K562 (cell line): ENCODE measurements at regions not wholly inside any gene's neighbourhood (a gene's known extent, or its start where the extent isn't known, plus 50 kb on each side); places are given as distances from the start of the nearest gene placed in this dataset.

Experiments used
- CEBPG ChIP-seq, 3 experiments: fragments of 200-800 bp in 1 of 3; sonication (Bioruptor generic) in 1 of 3; sonication (generic) in 1 of 3; formaldehyde crosslinking in 1 of 3; IDR thresholded peaks in 2 of 3; conservative IDR thresholded peaks in 1 of 3; 2 replicates each; pipeline versions ENCODE4 v1.6.1 to v1.8.0; 2016 to 2022; ENCODE audit warnings: missing compliant biosample characterization in 2 of 3, missing genetic modification characterization in 2 of 3, mild to moderate bottlenecking in 1 of 3, missing genetic modification reagents in 1 of 3
- HNRNPLL ChIP-seq: fragments of 200-400 bp; formaldehyde crosslinking; IDR thresholded peaks from 2 replicates; pipeline ENCODE4 v1.6.1; 2017; ENCODE audit warnings: low read length, low read depth, mild to moderate bottlenecking; ENCODE audit not compliant: poor library complexity, severe bottlenecking
- IRF2 ChIP-seq: sonication (generic); formaldehyde crosslinking; IDR thresholded peaks from 2 replicates; pipeline ENCODE4 v1.8.1; 2022; ENCODE audit warnings: mild to moderate bottlenecking, missing genetic modification reagents
- KAT2B ChIP-seq: IDR thresholded peaks from one replicate; pipeline ENCODE4 v1.6.1; 2012; ENCODE audit warnings: low read depth, mild to moderate bottlenecking, control low read depth, inconsistent platforms, low read length, moderate library complexity
- KLF13 ChIP-seq: fragments of 450-650 bp; IDR thresholded peaks from 2 replicates; pipeline ENCODE4 v1.6.1; 2016; ENCODE audit warnings: missing genetic modification characterization, low read depth, mild to moderate bottlenecking, missing compliant biosample characterization, moderate library complexity, borderline replicate concordance
- MTA3 ChIP-seq: fragments of 450-650 bp; formaldehyde crosslinking; IDR thresholded peaks from 2 replicates; pipeline ENCODE4 v1.6.1; 2017; ENCODE audit warnings: mild to moderate bottlenecking, borderline replicate concordance
- NCOA2 ChIP-seq, 2 experiments: fragments of 450-650 bp; IDR thresholded peaks; 2 replicates each; pipeline ENCODE4 v1.6.1; 2018; ENCODE audit warnings: mild to moderate bottlenecking in 2 of 2, moderate library complexity in 1 of 2; ENCODE audit not compliant: partially characterized antibody in 2 of 2
- PTTG1 ChIP-seq: fragments of 450-650 bp; IDR thresholded peaks from 2 replicates; pipeline ENCODE4 v1.6.1; 2016; ENCODE audit warnings: low read depth, mild to moderate bottlenecking, missing genetic modification characterization, missing compliant biosample characterization
- STAT6 ChIP-seq: sonication (generic); formaldehyde crosslinking; IDR thresholded peaks from 2 replicates; pipeline ENCODE4 v1.8.1; 2023; ENCODE audit warnings: mild to moderate bottlenecking, missing genetic modification reagents
- TGIF2 ChIP-seq: sonication (generic); formaldehyde crosslinking; IDR thresholded peaks from 2 replicates; pipeline ENCODE4 v1.8.1; 2022; ENCODE audit warnings: mild to moderate bottlenecking, missing genetic modification reagents, moderate library complexity
- THRA ChIP-seq: fragments of 450-650 bp; IDR thresholded peaks from 2 replicates; pipeline ENCODE4 v1.6.1; 2017; ENCODE audit warnings: mild to moderate bottlenecking, moderate library complexity
- XRCC3 ChIP-seq: fragments of 450-650 bp; IDR thresholded peaks from 2 replicates; pipeline ENCODE4 v1.6.1; 2017; ENCODE audit warnings: mild to moderate bottlenecking, moderate library complexity
- ZBTB8A ChIP-seq: fragments of 450-650 bp; IDR thresholded peaks from 2 replicates; pipeline ENCODE4 v1.6.1; 2018; ENCODE audit warnings: mild to moderate bottlenecking, moderate library complexity; ENCODE audit not compliant: partially characterized antibody
- ZFP1 ChIP-seq: fragments of 450-650 bp; formaldehyde crosslinking; IDR thresholded peaks from 2 replicates; pipeline ENCODE4 v1.4.0; 2020; ENCODE audit warnings: mild to moderate bottlenecking, mixed read lengths
- ZNF184 ChIP-seq: sonication (generic); formaldehyde crosslinking; IDR thresholded peaks from 2 replicates; pipeline ENCODE4 v1.5.0; 2020; ENCODE audit warnings: missing genetic modification reagents
- TF ChIP-seq, protein P1 (sequence below): fragments of 250-450 bp; sonication (Bioruptor Pico); IDR thresholded peaks from 2 replicates; pipeline ENCODE4 v1.8.0; 2022; ENCODE audit warnings: moderate library complexity, mild to moderate bottlenecking, inconsistent platforms
- TF ChIP-seq, protein P2 (sequence below): fragments of 250-450 bp; sonication (Bioruptor Pico); IDR thresholded peaks from 2 replicates; pipeline ENCODE4 v1.8.0; 2021; ENCODE audit warnings: borderline replicate concordance, mild to moderate bottlenecking, moderate library complexity; ENCODE audit not compliant: poor library complexity, severe bottlenecking
- TF ChIP-seq, protein P3 (sequence below): fragments of 250-450 bp; sonication (Bioruptor Pico); IDR thresholded peaks from 2 replicates; pipeline ENCODE4 v1.5.0; 2021; ENCODE audit warnings: mild to moderate bottlenecking, borderline replicate concordance

GRCh38 chr21:24272521-24272938 is 1334.8 kb downstream of the MRPL39 start (continued):
- TF ChIP-seq, protein P1, sequence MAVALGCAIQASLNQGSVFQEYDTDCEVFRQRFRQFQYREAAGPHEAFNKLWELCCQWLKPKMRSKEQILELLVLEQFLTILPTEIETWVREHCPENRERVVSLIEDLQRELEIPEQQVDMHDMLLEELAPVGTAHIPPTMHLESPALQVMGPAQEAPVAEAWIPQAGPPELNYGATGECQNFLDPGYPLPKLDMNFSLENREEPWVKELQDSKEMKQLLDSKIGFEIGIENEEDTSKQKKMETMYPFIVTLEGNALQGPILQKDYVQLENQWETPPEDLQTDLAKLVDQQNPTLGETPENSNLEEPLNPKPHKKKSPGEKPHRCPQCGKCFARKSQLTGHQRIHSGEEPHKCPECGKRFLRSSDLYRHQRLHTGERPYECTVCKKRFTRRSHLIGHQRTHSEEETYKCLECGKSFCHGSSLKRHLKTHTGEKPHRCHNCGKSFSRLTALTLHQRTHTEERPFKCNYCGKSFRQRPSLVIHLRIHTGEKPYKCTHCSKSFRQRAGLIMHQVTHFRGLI: peak; percentile 97
- TF ChIP-seq IRF2 (CRISPR knock-in tag): no peak
- TF ChIP-seq, protein P2, sequence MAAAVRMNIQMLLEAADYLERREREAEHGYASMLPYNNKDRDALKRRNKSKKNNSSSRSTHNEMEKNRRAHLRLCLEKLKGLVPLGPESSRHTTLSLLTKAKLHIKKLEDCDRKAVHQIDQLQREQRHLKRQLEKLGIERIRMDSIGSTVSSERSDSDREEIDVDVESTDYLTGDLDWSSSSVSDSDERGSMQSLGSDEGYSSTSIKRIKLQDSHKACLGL (CRISPR knock-in tag): peak; percentile 86
- no peak for TF ChIP-seq STAT6 (CRISPR knock-in tag)
- TF ChIP-seq NCOA2 (IDR thresholded peaks at IDR 0.05; ENCODE audit: partially characterized antibody in 2 of 2): no peak
- peak; percentile 88 for TF ChIP-seq ZFP1 (CRISPR knock-in tag)
- TF ChIP-seq KLF13 (tag): peak; percentile 89
- no peak for TF ChIP-seq KAT2B
- no peak for TF ChIP-seq TGIF2
- no peak for TF ChIP-seq ZNF184
- no peak for TF ChIP-seq XRCC3
- TF ChIP-seq, protein P3, sequence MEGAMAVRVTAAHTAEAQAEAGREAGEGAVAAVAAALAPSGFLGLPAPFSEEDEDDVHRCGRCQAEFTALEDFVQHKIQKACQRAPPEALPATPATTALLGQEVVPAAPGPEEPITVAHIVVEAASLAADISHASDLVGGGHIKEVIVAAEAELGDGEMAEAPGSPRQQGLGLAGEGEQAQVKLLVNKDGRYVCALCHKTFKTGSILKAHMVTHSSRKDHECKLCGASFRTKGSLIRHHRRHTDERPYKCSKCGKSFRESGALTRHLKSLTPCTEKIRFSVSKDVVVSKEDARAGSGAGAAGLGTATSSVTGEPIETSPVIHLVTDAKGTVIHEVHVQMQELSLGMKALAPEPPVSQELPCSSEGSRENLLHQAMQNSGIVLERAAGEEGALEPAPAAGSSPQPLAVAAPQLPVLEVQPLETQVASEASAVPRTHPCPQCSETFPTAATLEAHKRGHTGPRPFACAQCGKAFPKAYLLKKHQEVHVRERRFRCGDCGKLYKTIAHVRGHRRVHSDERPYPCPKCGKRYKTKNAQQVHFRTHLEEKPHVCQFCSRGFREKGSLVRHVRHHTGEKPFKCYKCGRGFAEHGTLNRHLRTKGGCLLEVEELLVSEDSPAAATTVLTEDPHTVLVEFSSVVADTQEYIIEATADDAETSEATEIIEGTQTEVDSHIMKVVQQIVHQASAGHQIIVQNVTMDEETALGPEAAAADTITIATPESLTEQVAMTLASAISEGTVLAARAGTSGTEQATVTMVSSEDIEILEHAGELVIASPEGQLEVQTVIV (CRISPR knock-in tag): peak; percentile 52; the same call in 1 of the 2 replicates
- no peak for TF ChIP-seq THRA
- peak; percentile 33; the same call in 1 of the 2 replicates for TF ChIP-seq CEBPG (CRISPR knock-in tag; IDR thresholded peaks at IDR 0.05)
- TF ChIP-seq CEBPG (tag; conservative IDR thresholded peaks at IDR 0.05 in 1 of 2, IDR thresholded peaks at IDR 0.05 in 1 of 2): 0 out of 4 replicates have a peak, but pooled peaks of 1 of the 2 experiments have one; percentile 26
- TF ChIP-seq HNRNPLL: no peak
- no peak for TF ChIP-seq ZBTB8A
- TF ChIP-seq MTA3: peak; percentile 42; the same call in 1 of the 2 replicates
- TF ChIP-seq PTTG1 (tag): peak; percentile 96
